ENCODE measurements at regions not wholly inside any gene's neighbourhood (a gene's known extent, or its start where the extent isn't known, plus 50 kb on each side); places are given as distances from the start of the nearest gene placed in this dataset.

DNA sequence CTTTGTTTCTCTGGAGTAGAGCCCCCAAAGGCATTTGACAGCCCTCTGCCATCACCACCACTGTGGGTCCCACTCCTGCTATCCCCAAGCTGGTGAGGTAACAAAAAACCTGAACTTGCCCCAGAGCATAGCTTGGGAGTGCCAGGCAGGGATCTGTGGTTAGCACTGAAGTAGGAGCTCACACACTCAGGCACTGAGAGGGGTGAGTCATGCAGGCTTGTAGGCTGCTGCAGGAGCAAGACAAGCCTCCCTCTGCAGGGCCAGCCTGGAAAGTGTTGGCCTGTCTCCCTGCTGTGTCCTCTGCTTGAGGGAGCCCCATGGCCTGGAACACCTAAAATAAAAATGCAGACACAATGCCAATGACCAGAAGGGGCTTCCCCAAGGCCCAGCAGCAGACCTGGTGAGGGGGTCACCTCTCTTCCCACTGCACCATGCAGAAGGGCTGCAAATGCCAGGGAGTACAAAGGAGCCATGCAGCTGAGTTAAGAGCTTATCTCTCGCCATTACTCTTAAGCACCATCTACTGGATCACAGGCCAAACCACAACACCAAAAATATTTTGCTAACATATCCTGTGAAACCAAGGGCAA, 108.9 kb upstream of the POGK start:
- no peak for TF ChIP-seq HDGF (IDR thresholded peaks at IDR 0.05; ENCODE audit: borderline replicate concordance)
- no peak for TF ChIP-seq ARNT (IDR thresholded peaks at IDR 0.05)
- TF ChIP-seq L3MBTL2 (conservative IDR thresholded peaks at IDR 0.05) = no peak
- no peak for TF ChIP-seq CTBP1 (IDR thresholded peaks at IDR 0.05; ENCODE audit: borderline replicate concordance)
- TF ChIP-seq FOXK2 (IDR thresholded peaks at IDR 0.05) = no peak
- no peak for TF ChIP-seq TARDBP (IDR thresholded peaks at IDR 0.05)
- TF ChIP-seq FOXA1 (IDR thresholded peaks at IDR 0.05) = no peak
- no peak for TF ChIP-seq NFRKB (IDR thresholded peaks at IDR 0.05)
- no peak for TF ChIP-seq ELF4 (IDR thresholded peaks at IDR 0.05)
- TF ChIP-seq SUZ12 (IDR thresholded peaks at IDR 0.05) = no peak
- TF ChIP-seq SP1 (IDR thresholded peaks at IDR 0.05) = no peak
- TF ChIP-seq BHLHE40 (IDR thresholded peaks at IDR 0.05; ENCODE audit: borderline replicate concordance) = no peak
- no peak for TF ChIP-seq LEF1 (IDR thresholded peaks at IDR 0.05; ENCODE audit: borderline replicate concordance)
